GM23338 (cell line): ENCODE measurements at regions not wholly inside any gene's neighbourhood (a gene's known extent, or its start where the extent isn't known, plus 50 kb on each side); places are given as distances from the start of the nearest gene placed in this dataset.

Experiments
- ATAC-seq: fragments of 200-7000 bp; cut with Tn5 transposase; 3 replicates; pipeline ENCODE4 v1.9.1; 2020
- DNase-seq: peaks from one replicate; pipeline ENCODE4 v3.0.0-alpha.2; 2015; ENCODE audit warnings: low spot score
- H2AFZ ChIP-seq: fragments of 200-600 bp; sonication (generic); 2 replicates; pipeline ENCODE4 v1.8.0; 2016; ENCODE audit warnings: antibody characterized with exemption, mild to moderate bottlenecking, moderate library complexity
- H3F3A ChIP-seq: fragments of 200-600 bp; sonication (generic); replicated peaks from 2 replicates; pipeline ENCODE4 v1.8.0; 2017; ENCODE audit warnings: antibody characterized with exemption, mixed run types, low read depth
- H3K27ac ChIP-seq: fragments of 200-600 bp; sonication (generic); 2 replicates; pipeline ENCODE4 v1.6.1; 2016; ENCODE audit warnings: low read depth
- H3K27me3 ChIP-seq: fragments of 200-600 bp; sonication (generic); 2 replicates; pipeline ENCODE4 v1.8.0; 2016; ENCODE audit warnings: mild to moderate bottlenecking, mixed run types, moderate library complexity; ENCODE audit not compliant: insufficient read depth
- H3K36me3 ChIP-seq: fragments of 200-600 bp; sonication (generic); 2 replicates; pipeline ENCODE4 v1.8.0; 2016; ENCODE audit warnings: mild to moderate bottlenecking; ENCODE audit not compliant: insufficient read depth
- H3K4me1 ChIP-seq: fragments of 200-600 bp; sonication (generic); 2 replicates; pipeline ENCODE4 v1.8.0; 2016; ENCODE audit warnings: mild to moderate bottlenecking, moderate library complexity; ENCODE audit not compliant: insufficient read depth
- H3K4me2 ChIP-seq: fragments of 200-600 bp; sonication (generic); 2 replicates; pipeline ENCODE4 v1.7.1; 2017; ENCODE audit warnings: mixed run types
- H3K4me3 ChIP-seq: fragments of 200-600 bp; sonication (generic); 2 replicates; pipeline ENCODE4 v1.6.1; 2016; ENCODE audit warnings: mixed run types
- H3K79me2 ChIP-seq: fragments of 200-600 bp; sonication (generic); replicated peaks from 2 replicates; pipeline ENCODE4 v1.8.0; 2017; ENCODE audit warnings: mild to moderate bottlenecking; ENCODE audit not compliant: insufficient read depth
- H3K9me2 ChIP-seq: fragments of 200-600 bp; sonication (generic); 2 replicates; pipeline ENCODE4 v1.8.0; 2017; ENCODE audit not compliant: insufficient read depth
- H4K20me1 ChIP-seq: fragments of 200-600 bp; sonication (generic); replicated peaks from 2 replicates; pipeline ENCODE4 v1.8.0; 2017; ENCODE audit warnings: mild to moderate bottlenecking; ENCODE audit not compliant: insufficient read depth
- H3K27ac Mint-ChIP-seq: 2 replicates; pipeline ENCODE4 v1.8.0; 2020; ENCODE audit warnings: inconsistent platforms, mild to moderate bottlenecking, moderate library complexity, mixed read lengths
- H3K27me3 Mint-ChIP-seq: 3 replicates; pipeline ENCODE4 v1.8.0; 2022; ENCODE audit warnings: low read depth, mild to moderate bottlenecking, moderate library complexity, mixed read lengths, inconsistent platforms; ENCODE audit not compliant: insufficient read depth, poor library complexity
- H3K36me3 Mint-ChIP-seq: 3 replicates; pipeline ENCODE4 v1.8.0; 2021; ENCODE audit warnings: low read depth, mild to moderate bottlenecking, inconsistent platforms, moderate library complexity, mixed read lengths
- H3K4me1 Mint-ChIP-seq: 3 replicates; pipeline ENCODE4 v1.8.0; 2020; ENCODE audit warnings: mild to moderate bottlenecking, inconsistent platforms, mixed read lengths
- H3K4me3 Mint-ChIP-seq: 3 replicates; pipeline ENCODE4 v1.8.0; 2021; ENCODE audit warnings: moderate library complexity, mild to moderate bottlenecking, inconsistent platforms, mixed read lengths
- H3K9me3 Mint-ChIP-seq: 3 replicates; pipeline ENCODE4 v1.8.0; 2020; ENCODE audit warnings: moderate library complexity, mild to moderate bottlenecking, inconsistent platforms, mixed read lengths
- CREB1 ChIP-seq: fragments of 250-450 bp; sonication (Bioruptor Pico); IDR thresholded peaks from 2 replicates; pipeline ENCODE4 v1.5.0; 2020; ENCODE audit warnings: low read depth, mild to moderate bottlenecking, moderate library complexity
- ETS1 ChIP-seq: IDR thresholded peaks from 2 replicates; pipeline ENCODE4 v1.6.1; 2016; ENCODE audit warnings: antibody characterized with exemption
- EZH2 ChIP-seq: fragments of 200-600 bp; sonication (generic); IDR thresholded peaks from one replicate; pipeline ENCODE4 v1.8.0; 2017; ENCODE audit warnings: antibody characterized with exemption, mild to moderate bottlenecking, low read depth; ENCODE audit not compliant: unreplicated experiment
- EZH2phosphoT487 ChIP-seq: fragments of 200-600 bp; sonication (generic); IDR thresholded peaks from one replicate; pipeline ENCODE4 v1.8.1; 2018; ENCODE audit warnings: antibody characterized with exemption; ENCODE audit not compliant: unreplicated experiment
- REST ChIP-seq: IDR thresholded peaks from one replicate; pipeline ENCODE4 v1.6.1; 2018; ENCODE audit warnings: antibody characterized with exemption; ENCODE audit not compliant: unreplicated experiment
- TF ChIP-seq, protein P1 (sequence below), 2 experiments: fragments of 200-600 bp in 1 of 2; sonication (generic) in 1 of 2; conservative IDR thresholded peaks; 2 replicates each; pipeline versions ENCODE4 v1.5.1 to v1.6.1; 2016 to 2017; ENCODE audit warnings: antibody characterized with exemption in 2 of 2, low read depth in 2 of 2, mild to moderate bottlenecking in 2 of 2, moderate library complexity in 1 of 2
- TF ChIP-seq, protein P2 (sequence below): fragments of 250-450 bp; sonication (Bioruptor Pico); IDR thresholded peaks from 2 replicates; pipeline ENCODE4 v1.5.0; 2020; ENCODE audit warnings: mild to moderate bottlenecking, moderate library complexity

GRCh38 chr7:130841416-130841815 is 107.4 kb upstream of the KLF14 start:
- Histone ChIP-seq H3K79me2 (no peaks in the 10 kb centered on the region), H3K27me3 (no peaks in the 10 kb centered on the region), H3K4me2 (no peak overlapping the region), H3K9me2 (no peaks in the 10 kb centered on the region), H2AFZ (no peak overlapping the region), H3K27ac (no peak overlapping the region), H3K4me1 (no peaks in the 10 kb centered on the region), H3F3A (no peaks in the 10 kb centered on the region), H4K20me1 (no peaks in the 10 kb centered on the region), H3K36me3 (no peaks in the 10 kb centered on the region), H3K4me3 (no peak overlapping the region)
- DNase-seq (no peak), ATAC-seq (no peak)
- Mint-ChIP-seq H3K27me3 (peaks cover 5% of the 10 kb centered on the region), H3K9me3 (no peaks in the 10 kb centered on the region; the same call in 2 of the 3 replicates), H3K36me3 (no peaks in the 10 kb centered on the region), H3K4me1 (no peaks in the 10 kb centered on the region; the same call in 2 of the 3 replicates), H3K27ac (no peak overlapping the region), H3K4me3 (no peak overlapping the region)
- TF ChIP-seq, protein P1, sequence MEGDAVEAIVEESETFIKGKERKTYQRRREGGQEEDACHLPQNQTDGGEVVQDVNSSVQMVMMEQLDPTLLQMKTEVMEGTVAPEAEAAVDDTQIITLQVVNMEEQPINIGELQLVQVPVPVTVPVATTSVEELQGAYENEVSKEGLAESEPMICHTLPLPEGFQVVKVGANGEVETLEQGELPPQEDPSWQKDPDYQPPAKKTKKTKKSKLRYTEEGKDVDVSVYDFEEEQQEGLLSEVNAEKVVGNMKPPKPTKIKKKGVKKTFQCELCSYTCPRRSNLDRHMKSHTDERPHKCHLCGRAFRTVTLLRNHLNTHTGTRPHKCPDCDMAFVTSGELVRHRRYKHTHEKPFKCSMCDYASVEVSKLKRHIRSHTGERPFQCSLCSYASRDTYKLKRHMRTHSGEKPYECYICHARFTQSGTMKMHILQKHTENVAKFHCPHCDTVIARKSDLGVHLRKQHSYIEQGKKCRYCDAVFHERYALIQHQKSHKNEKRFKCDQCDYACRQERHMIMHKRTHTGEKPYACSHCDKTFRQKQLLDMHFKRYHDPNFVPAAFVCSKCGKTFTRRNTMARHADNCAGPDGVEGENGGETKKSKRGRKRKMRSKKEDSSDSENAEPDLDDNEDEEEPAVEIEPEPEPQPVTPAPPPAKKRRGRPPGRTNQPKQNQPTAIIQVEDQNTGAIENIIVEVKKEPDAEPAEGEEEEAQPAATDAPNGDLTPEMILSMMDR (conservative IDR thresholded peaks at IDR 0.05; ENCODE audit: low read depth in 2 of 2), result no peak
- TF ChIP-seq, protein P2, sequence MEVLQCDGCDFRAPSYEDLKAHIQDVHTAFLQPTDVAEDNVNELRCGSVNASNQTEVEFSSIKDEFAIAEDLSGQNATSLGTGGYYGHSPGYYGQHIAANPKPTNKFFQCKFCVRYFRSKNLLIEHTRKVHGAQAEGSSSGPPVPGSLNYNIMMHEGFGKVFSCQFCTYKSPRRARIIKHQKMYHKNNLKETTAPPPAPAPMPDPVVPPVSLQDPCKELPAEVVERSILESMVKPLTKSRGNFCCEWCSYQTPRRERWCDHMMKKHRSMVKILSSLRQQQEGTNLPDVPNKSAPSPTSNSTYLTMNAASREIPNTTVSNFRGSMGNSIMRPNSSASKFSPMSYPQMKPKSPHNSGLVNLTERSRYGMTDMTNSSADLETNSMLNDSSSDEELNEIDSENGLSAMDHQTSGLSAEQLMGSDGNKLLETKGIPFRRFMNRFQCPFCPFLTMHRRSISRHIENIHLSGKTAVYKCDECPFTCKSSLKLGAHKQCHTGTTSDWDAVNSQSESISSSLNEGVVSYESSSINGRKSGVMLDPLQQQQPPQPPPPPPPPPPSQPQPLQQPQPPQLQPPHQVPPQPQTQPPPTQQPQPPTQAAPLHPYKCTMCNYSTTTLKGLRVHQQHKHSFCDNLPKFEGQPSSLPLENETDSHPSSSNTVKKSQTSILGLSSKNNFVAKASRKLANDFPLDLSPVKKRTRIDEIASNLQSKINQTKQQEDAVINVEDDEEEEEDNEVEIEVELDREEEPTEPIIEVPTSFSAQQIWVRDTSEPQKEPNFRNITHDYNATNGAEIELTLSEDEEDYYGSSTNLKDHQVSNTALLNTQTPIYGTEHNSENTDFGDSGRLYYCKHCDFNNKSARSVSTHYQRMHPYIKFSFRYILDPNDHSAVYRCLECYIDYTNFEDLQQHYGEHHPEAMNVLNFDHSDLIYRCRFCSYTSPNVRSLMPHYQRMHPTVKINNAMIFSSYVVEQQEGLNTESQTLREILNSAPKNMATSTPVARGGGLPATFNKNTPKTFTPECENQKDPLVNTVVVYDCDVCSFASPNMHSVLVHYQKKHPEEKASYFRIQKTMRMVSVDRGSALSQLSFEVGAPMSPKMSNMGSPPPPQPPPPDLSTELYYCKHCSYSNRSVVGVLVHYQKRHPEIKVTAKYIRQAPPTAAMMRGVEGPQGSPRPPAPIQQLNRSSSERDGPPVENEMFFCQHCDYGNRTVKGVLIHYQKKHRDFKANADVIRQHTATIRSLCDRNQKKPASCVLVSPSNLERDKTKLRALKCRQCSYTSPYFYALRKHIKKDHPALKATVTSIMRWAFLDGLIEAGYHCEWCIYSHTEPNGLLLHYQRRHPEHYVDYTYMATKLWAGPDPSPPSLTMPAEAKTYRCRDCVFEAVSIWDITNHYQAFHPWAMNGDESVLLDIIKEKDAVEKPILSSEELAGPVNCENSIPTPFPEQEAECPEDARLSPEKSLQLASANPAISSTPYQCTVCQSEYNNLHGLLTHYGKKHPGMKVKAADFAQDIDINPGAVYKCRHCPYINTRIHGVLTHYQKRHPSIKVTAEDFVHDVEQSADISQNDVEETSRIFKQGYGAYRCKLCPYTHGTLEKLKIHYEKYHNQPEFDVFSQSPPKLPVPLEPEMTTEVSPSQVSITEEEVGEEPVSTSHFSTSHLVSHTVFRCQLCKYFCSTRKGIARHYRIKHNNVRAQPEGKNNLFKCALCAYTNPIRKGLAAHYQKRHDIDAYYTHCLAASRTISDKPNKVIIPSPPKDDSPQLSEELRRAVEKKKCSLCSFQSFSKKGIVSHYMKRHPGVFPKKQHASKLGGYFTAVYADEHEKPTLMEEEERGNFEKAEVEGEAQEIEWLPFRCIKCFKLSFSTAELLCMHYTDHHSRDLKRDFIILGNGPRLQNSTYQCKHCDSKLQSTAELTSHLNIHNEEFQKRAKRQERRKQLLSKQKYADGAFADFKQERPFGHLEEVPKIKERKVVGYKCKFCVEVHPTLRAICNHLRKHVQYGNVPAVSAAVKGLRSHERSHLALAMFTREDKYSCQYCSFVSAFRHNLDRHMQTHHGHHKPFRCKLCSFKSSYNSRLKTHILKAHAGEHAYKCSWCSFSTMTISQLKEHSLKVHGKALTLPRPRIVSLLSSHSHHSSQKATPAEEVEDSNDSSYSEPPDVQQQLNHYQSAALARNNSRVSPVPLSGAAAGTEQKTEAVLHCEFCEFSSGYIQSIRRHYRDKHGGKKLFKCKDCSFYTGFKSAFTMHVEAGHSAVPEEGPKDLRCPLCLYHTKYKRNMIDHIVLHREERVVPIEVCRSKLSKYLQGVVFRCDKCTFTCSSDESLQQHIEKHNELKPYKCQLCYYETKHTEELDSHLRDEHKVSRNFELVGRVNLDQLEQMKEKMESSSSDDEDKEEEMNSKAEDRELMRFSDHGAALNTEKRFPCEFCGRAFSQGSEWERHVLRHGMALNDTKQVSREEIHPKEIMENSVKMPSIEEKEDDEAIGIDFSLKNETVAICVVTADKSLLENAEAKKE (CRISPR knock-in tag), result no peak
- TF ChIP-seq EZH2 (no peak), REST (no peak), ETS1 (no peak), CREB1 (CRISPR knock-in tag) (no peak), EZH2phosphoT487 (no peak)
